ENCODE measurements at regions not wholly inside any gene's neighbourhood (a gene's known extent, or its start where the extent isn't known, plus 50 kb on each side); places are given as distances from the start of the nearest gene placed in this dataset.

DNA sequence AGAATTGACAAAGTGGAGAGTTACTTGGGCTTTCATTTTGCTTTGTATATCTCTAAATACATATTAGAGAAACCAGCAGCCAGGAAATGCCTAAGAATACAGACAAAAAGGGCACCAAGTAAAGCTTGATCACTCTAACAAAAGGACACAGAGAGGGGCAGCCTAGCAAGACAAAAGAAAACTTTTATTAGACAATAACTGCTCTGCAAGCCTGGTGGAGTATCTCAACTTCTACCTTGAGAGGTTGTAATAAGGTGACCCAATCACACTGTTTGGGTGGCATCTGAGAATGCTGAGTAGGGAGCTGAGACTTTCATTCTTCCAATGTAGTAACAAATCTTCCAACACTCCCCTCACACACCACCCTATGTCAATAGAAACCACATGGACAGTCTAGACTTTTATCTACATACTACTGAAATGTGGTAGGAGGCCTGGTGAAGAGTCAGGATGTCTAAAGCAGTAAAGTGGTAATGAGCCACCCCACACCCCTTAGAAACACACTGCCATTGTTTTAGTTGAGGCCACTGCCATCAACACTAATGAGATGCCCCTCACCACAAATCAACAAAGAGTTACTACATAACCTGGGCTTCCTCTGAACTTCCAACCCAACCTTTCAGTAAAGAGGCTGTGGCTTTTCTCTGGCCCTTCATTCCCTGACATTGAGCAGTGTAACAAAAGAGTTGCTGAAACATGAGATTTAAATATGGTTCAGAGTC, 726.7 kb upstream of the POU3F3 start:
- no peak for TF ChIP-seq POLR2A (IDR thresholded peaks at IDR 0.05)
- TF ChIP-seq, protein P1, sequence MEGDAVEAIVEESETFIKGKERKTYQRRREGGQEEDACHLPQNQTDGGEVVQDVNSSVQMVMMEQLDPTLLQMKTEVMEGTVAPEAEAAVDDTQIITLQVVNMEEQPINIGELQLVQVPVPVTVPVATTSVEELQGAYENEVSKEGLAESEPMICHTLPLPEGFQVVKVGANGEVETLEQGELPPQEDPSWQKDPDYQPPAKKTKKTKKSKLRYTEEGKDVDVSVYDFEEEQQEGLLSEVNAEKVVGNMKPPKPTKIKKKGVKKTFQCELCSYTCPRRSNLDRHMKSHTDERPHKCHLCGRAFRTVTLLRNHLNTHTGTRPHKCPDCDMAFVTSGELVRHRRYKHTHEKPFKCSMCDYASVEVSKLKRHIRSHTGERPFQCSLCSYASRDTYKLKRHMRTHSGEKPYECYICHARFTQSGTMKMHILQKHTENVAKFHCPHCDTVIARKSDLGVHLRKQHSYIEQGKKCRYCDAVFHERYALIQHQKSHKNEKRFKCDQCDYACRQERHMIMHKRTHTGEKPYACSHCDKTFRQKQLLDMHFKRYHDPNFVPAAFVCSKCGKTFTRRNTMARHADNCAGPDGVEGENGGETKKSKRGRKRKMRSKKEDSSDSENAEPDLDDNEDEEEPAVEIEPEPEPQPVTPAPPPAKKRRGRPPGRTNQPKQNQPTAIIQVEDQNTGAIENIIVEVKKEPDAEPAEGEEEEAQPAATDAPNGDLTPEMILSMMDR (IDR thresholded peaks at IDR 0.05): no peak

All from upper lobe of left lung (tissue), 4 donors.